OCI-M1 (cell line): ENCODE measurements at regions not wholly inside any gene's neighbourhood (a gene's known extent, or its start where the extent isn't known, plus 50 kb on each side); places are given as distances from the start of the nearest gene placed in this dataset.

Source experiments
- DNase-seq: peaks from one replicate; lab custom pipeline; 2025; lab: John Stamatoyannopoulos, UW

- DNase-seq, result no peak
These were observed 235.1 kb upstream of the RBFOX1 start for GRCh38 chr16:7097518-7097917.

GRCh38 chr16:7093511-7093910 lies 239.1 kb upstream of the RBFOX1 start:
- no peak for DNase-seq

GRCh38 chr16:7090628-7091115 lies 242.0 kb upstream of the RBFOX1 start:
- DNase-seq, result no peak

- no peak for DNase-seq
These were observed 242.9 kb upstream of the RBFOX1 start for GRCh38 chr16:7089751-7090150.

GRCh38 chr16:7088711-7089110 lies 243.9 kb upstream of the RBFOX1 start:
- DNase-seq, result no peak

GRCh38 chr16:7086822-7087616 lies 245.6 kb upstream of the RBFOX1 start:
- peak; percentile 10 for DNase-seq

- DNase-seq, result no peak
These were observed 246.9 kb upstream of the RBFOX1 start for GRCh38 chr16:7085776-7086175.

GRCh38 chr16:7083096-7083495 lies 249.5 kb upstream of the RBFOX1 start:
- no peak for DNase-seq

GRCh38 chr16:7077636-7078035 lies 255.0 kb upstream of the RBFOX1 start:
- no peak for DNase-seq

- DNase-seq, result no peak
These were observed 257.9 kb upstream of the RBFOX1 start for GRCh38 chr16:7074715-7075114.

- DNase-seq, result no peak
These were observed 275.2 kb upstream of the RBFOX1 start for GRCh38 chr16:7057458-7057857.

GRCh38 chr16:7055443-7055842 lies 277.2 kb upstream of the RBFOX1 start:
- no peak for DNase-seq

- no peak for DNase-seq
These were observed 280.9 kb upstream of the RBFOX1 start for GRCh38 chr16:7051591-7052349.

- no peak for DNase-seq
These were observed 288.3 kb upstream of the RBFOX1 start for GRCh38 chr16:7044331-7044730.

GRCh38 chr16:7038475-7038874 lies 294.2 kb upstream of the RBFOX1 start:
- DNase-seq, result no peak

GRCh38 chr16:7037495-7037894 lies 295.1 kb upstream of the RBFOX1 start:
- DNase-seq, result no peak

- no peak for DNase-seq
These were observed 301.6 kb upstream of the RBFOX1 start for GRCh38 chr16:7031031-7031430.

- DNase-seq, result no peak
These were observed 305.2 kb upstream of the RBFOX1 start for GRCh38 chr16:7027401-7027800.

GRCh38 chr16:7026639-7027038 lies 306.0 kb upstream of the RBFOX1 start:
- no peak for DNase-seq

- DNase-seq, result peak; percentile 74
These were observed 306.9 kb upstream of the RBFOX1 start for GRCh38 chr16:7025616-7026190.

- no peak for DNase-seq
These were observed 310.9 kb upstream of the RBFOX1 start for GRCh38 chr16:7021653-7022275.

GRCh38 chr16:7017006-7017662 lies 315.5 kb upstream of the RBFOX1 start:
- no peak for DNase-seq
